Mesendoderm (in vitro differentiated cells): ENCODE measurements at regions not wholly inside any gene's neighbourhood (a gene's known extent, or its start where the extent isn't known, plus 50 kb on each side); places are given as distances from the start of the nearest gene placed in this dataset.
A peak's percentile ranks its signal among the peaks of the same experiment; 100 is the strongest.

Source experiments
- DNase-seq: peaks from one replicate; pipeline ENCODE4 v3.0.0; 2013
- H2AK5ac ChIP-seq: 2 replicates; pipeline ENCODE4 v1.6.1; 2013; ENCODE audit warnings: low read length, inconsistent platforms
- H2BK120ac ChIP-seq: 2 replicates; pipeline ENCODE4 v1.6.1; 2013; ENCODE audit warnings: low read depth, mild to moderate bottlenecking, low read length, moderate library complexity, mixed read lengths
- H2BK15ac ChIP-seq: replicated peaks from 2 replicates; pipeline ENCODE4 v1.6.1; 2013; ENCODE audit warnings: low read depth, mild to moderate bottlenecking, moderate library complexity
- H2BK5ac ChIP-seq: 2 replicates; pipeline ENCODE4 v1.6.1; 2013; ENCODE audit warnings: low read length, inconsistent platforms
- H3K18ac ChIP-seq: 2 replicates; pipeline ENCODE4 v1.6.1; 2013; ENCODE audit warnings: mild to moderate bottlenecking, low read length, mixed read lengths
- H3K23ac ChIP-seq: one replicate; pipeline ENCODE4 v1.6.1; 2013; ENCODE audit warnings: low read length
- H3K27ac ChIP-seq: 2 replicates; pipeline ENCODE4 v1.5.1; 2013; ENCODE audit warnings: low read depth, mild to moderate bottlenecking, inconsistent platforms, low read length, moderate library complexity
- H3K27me3 ChIP-seq: 2 replicates; pipeline ENCODE4 v1.6.1; 2013; ENCODE audit warnings: low read length, control low read depth, mild to moderate bottlenecking, inconsistent platforms; ENCODE audit not compliant: insufficient read depth, poor library complexity
- H3K36me3 ChIP-seq: 2 replicates; pipeline ENCODE4 v1.6.1; 2013; ENCODE audit warnings: low read length, inconsistent platforms; ENCODE audit not compliant: control insufficient read depth, insufficient read depth
- H3K4ac ChIP-seq: one replicate; pipeline ENCODE4 v1.6.1; 2013; ENCODE audit warnings: low read depth, mild to moderate bottlenecking, low read length, moderate library complexity
- H3K4me1 ChIP-seq: 2 replicates; pipeline ENCODE4 v1.6.1; 2013; ENCODE audit warnings: low read depth, low read length, inconsistent platforms; ENCODE audit not compliant: control insufficient read depth
- H3K4me2 ChIP-seq: 2 replicates; pipeline ENCODE4 v1.6.1; 2013; ENCODE audit warnings: low read length
- H3K4me3 ChIP-seq: 2 replicates; pipeline ENCODE4 v1.5.1; 2013; ENCODE audit warnings: mild to moderate bottlenecking, low read length
- H3K56ac ChIP-seq: one replicate; pipeline ENCODE4 v1.6.1; 2013; ENCODE audit warnings: low read length
- H3K79me1 ChIP-seq: 2 replicates; pipeline ENCODE4 v1.6.1; 2013; ENCODE audit warnings: low read length, inconsistent platforms
- H3K79me2 ChIP-seq: 2 replicates; pipeline ENCODE4 v1.6.1; 2013; ENCODE audit warnings: mild to moderate bottlenecking, low read length; ENCODE audit not compliant: control insufficient read depth, insufficient read depth
- H3K9ac ChIP-seq: 2 replicates; pipeline ENCODE4 v1.6.1; 2013; ENCODE audit warnings: low read length, inconsistent platforms
- H4K5ac ChIP-seq: one replicate; pipeline ENCODE4 v1.6.1; 2013; ENCODE audit warnings: low read length
- H4K8ac ChIP-seq: one replicate; pipeline ENCODE4 v1.6.1; 2013; ENCODE audit warnings: low read depth, mild to moderate bottlenecking, control low read depth, low read length, moderate library complexity
- WGBS: extraction: QIAGEN DNeasy Blood & Tissue Kit; methylation state at CpG from one replicate; pipeline ENCODE4 v1.1.7; 2013; ENCODE audit warnings: low lambda C conversion rate, missing lambda C conversion rate; ENCODE audit not compliant: insufficient coverage; ENCODE audit errors: extremely low coverage; 5-methylcytosine and 5-hydroxymethylcytosine counted together

- no peak overlapping the region for H2AK5ac ChIP-seq
- H3K4me3 ChIP-seq, result no peak overlapping the region
- H3K79me2 ChIP-seq, result no peaks in the 10 kb centered on the region
- H3K56ac ChIP-seq, result no peak overlapping the region
- no peaks in the 10 kb centered on the region for H3K36me3 ChIP-seq
- no peak overlapping the region for H2BK5ac ChIP-seq
- no peak overlapping the region for H2BK120ac ChIP-seq
- no peak overlapping the region for H3K18ac ChIP-seq
- H3K27me3 ChIP-seq, result no peaks in the 10 kb centered on the region
- H3K4ac ChIP-seq, result no peak overlapping the region
- no peak overlapping the region for H2BK15ac ChIP-seq
- no peak overlapping the region for H4K8ac ChIP-seq
- no peak overlapping the region for H3K23ac ChIP-seq
- no peak for DNase-seq
- no peaks in the 10 kb centered on the region for H3K79me1 ChIP-seq
- no peaks in the 10 kb centered on the region for H3K4me1 ChIP-seq
- H4K5ac ChIP-seq, result no peak overlapping the region
- no peak overlapping the region for H3K4me2 ChIP-seq
- H3K27ac ChIP-seq, result no peak overlapping the region
- H3K9ac ChIP-seq, result no peak overlapping the region
These were observed 129.3 kb upstream of the C1orf174 start for GRCh38 chr1:4029376-4029775.

- Histone ChIP-seq H3K4me3 (no peak overlapping the region), H2BK15ac (no peak overlapping the region), H3K27me3 (no peaks in the 10 kb centered on the region), H2BK5ac (no peak overlapping the region), H3K79me2 (no peaks in the 10 kb centered on the region), H3K27ac (no peak overlapping the region), H4K5ac (no peak overlapping the region), H3K79me1 (no peaks in the 10 kb centered on the region), H4K8ac (no peak overlapping the region), H2AK5ac (no peak overlapping the region), H2BK120ac (no peak overlapping the region), H3K18ac (no peak overlapping the region), H3K4me2 (no peak overlapping the region), H3K36me3 (no peaks in the 10 kb centered on the region), H3K23ac (no peak overlapping the region), H3K56ac (no peak overlapping the region), H3K9ac (no peak overlapping the region), H3K4ac (no peak overlapping the region), H3K4me1 (no peaks in the 10 kb centered on the region)
- WGBS, result no CpG with 5 or more reads among the region's 6 CpGs
- DNase-seq, result no peak
These were observed 132.5 kb upstream of the C1orf174 start for GRCh38 chr1:4032571-4032970.

- H3K4me3 ChIP-seq, result no peak overlapping the region
- H3K4me1 ChIP-seq, result no peaks in the 10 kb centered on the region
- H3K79me1 ChIP-seq, result no peaks in the 10 kb centered on the region
- no peak overlapping the region for H3K4me2 ChIP-seq
- H3K4ac ChIP-seq, result no peak overlapping the region
- no peak overlapping the region for H3K27ac ChIP-seq
- no peak overlapping the region for H2BK120ac ChIP-seq
- WGBS, result no CpG with 5 or more reads among the region's 14 CpGs
- H2AK5ac ChIP-seq, result no peak overlapping the region
- no peaks in the 10 kb centered on the region for H3K27me3 ChIP-seq
- no peak overlapping the region for H2BK5ac ChIP-seq
- no peak overlapping the region for H3K56ac ChIP-seq
- no peaks in the 10 kb centered on the region for H3K79me2 ChIP-seq
- no peaks in the 10 kb centered on the region for H3K36me3 ChIP-seq
- no peak overlapping the region for H3K18ac ChIP-seq
- H4K8ac ChIP-seq, result no peak overlapping the region
- no peak overlapping the region for H4K5ac ChIP-seq
- no peak for DNase-seq
- H3K23ac ChIP-seq, result no peak overlapping the region
- H2BK15ac ChIP-seq, result no peak overlapping the region
- H3K9ac ChIP-seq, result no peak overlapping the region
These were observed 133.1 kb upstream of the C1orf174 start for GRCh38 chr1:4033129-4033676.

GRCh38 chr1:4033713-4034112, 133.6 kb upstream of the C1orf174 start:
- H4K8ac ChIP-seq, result no peak overlapping the region
- H3K4me1 ChIP-seq, result no peaks in the 10 kb centered on the region
- WGBS, result no CpG with 5 or more reads among the region's 8 CpGs
- H3K4ac ChIP-seq, result no peak overlapping the region
- no peak overlapping the region for H3K27ac ChIP-seq
- no peak overlapping the region for H3K4me3 ChIP-seq
- no peak overlapping the region for H2BK120ac ChIP-seq
- H3K36me3 ChIP-seq, result no peaks in the 10 kb centered on the region
- no peak overlapping the region for H3K4me2 ChIP-seq
- no peak overlapping the region for H3K56ac ChIP-seq
- H2AK5ac ChIP-seq, result no peak overlapping the region
- DNase-seq, result no peak
- no peak overlapping the region for H3K18ac ChIP-seq
- H4K5ac ChIP-seq, result no peak overlapping the region
- H3K79me1 ChIP-seq, result no peaks in the 10 kb centered on the region
- H3K23ac ChIP-seq, result no peak overlapping the region
- no peak overlapping the region for H2BK5ac ChIP-seq
- no peak overlapping the region for H2BK15ac ChIP-seq
- H3K79me2 ChIP-seq, result no peaks in the 10 kb centered on the region
- no peak overlapping the region for H3K9ac ChIP-seq
- H3K27me3 ChIP-seq, result no peaks in the 10 kb centered on the region

GRCh38 chr1:4034318-4034887, 134.3 kb upstream of the C1orf174 start:
- H3K27ac ChIP-seq, result no peak overlapping the region
- H3K79me2 ChIP-seq, result no peaks in the 10 kb centered on the region
- H2BK5ac ChIP-seq, result no peak overlapping the region
- peak; percentile 13 for DNase-seq
- H3K9ac ChIP-seq, result no peak overlapping the region
- no peak overlapping the region for H2AK5ac ChIP-seq
- no peaks in the 10 kb centered on the region for H3K79me1 ChIP-seq
- no peak overlapping the region for H3K4me3 ChIP-seq
- no peak overlapping the region for H4K8ac ChIP-seq
- H2BK120ac ChIP-seq, result no peak overlapping the region
- no peaks in the 10 kb centered on the region for H3K36me3 ChIP-seq
- H4K5ac ChIP-seq, result no peak overlapping the region
- no peak overlapping the region for H3K18ac ChIP-seq
- H3K4ac ChIP-seq, result no peak overlapping the region
- no peaks in the 10 kb centered on the region for H3K27me3 ChIP-seq
- no peak overlapping the region for H2BK15ac ChIP-seq
- no peak overlapping the region for H3K4me2 ChIP-seq
- no CpG with 5 or more reads among the region's 8 CpGs for WGBS
- no peak overlapping the region for H3K56ac ChIP-seq
- H3K23ac ChIP-seq, result no peak overlapping the region
- no peaks in the 10 kb centered on the region for H3K4me1 ChIP-seq

- Histone ChIP-seq H3K79me2 (no peaks in the 10 kb centered on the region), H3K36me3 (no peaks in the 10 kb centered on the region), H2BK120ac (no peak overlapping the region), H4K8ac (no peak overlapping the region), H3K27ac (no peak overlapping the region), H3K27me3 (no peaks in the 10 kb centered on the region), H3K4ac (no peak overlapping the region), H2AK5ac (no peak overlapping the region), H2BK5ac (no peak overlapping the region), H3K4me2 (no peak overlapping the region), H3K79me1 (no peaks in the 10 kb centered on the region), H3K23ac (no peak overlapping the region), H3K18ac (no peak overlapping the region), H3K4me3 (no peak overlapping the region), H4K5ac (no peak overlapping the region), H2BK15ac (no peak overlapping the region), H3K56ac (no peak overlapping the region), H3K4me1 (peaks cover 3% of the 10 kb centered on the region), H3K9ac (no peak overlapping the region)
- DNase-seq, result no peak
- WGBS, result no CpG with 5 or more reads among the region's 5 CpGs
These were observed 144.9 kb upstream of the C1orf174 start for GRCh38 chr1:4044967-4045366.
